GM19463 (cell line): ENCODE measurements at regions not wholly inside any gene's neighbourhood (a gene's known extent, or its start where the extent isn't known, plus 50 kb on each side); places are given as distances from the start of the nearest gene placed in this dataset.
"Not testable (repeated sequence)": the region's sequence is repeated elsewhere in the genome, so short reads cannot be mapped to it uniquely, and the experiment has no call there.

Experiments
- ATAC-seq: cut with Tn5 transposase; IDR thresholded peaks from one replicate; pipeline ENCODE4 v1.9.1; 2021; ENCODE audit warnings: mild to moderate bottlenecking, moderate library complexity; ENCODE audit not compliant: unreplicated experiment

GRCh38 chr6:62819640-62820039, 391.6 kb upstream of the FKBP1C start:
- ATAC-seq: no peak

- ATAC-seq: peak; percentile 40
These were observed 402.5 kb upstream of the FKBP1C start for GRCh38 chr6:62808565-62809293.

- no peak for ATAC-seq
These were observed 405.8 kb upstream of the FKBP1C start for GRCh38 chr6:62805431-62805830.

GRCh38 chr6:62803094-62803493, 408.2 kb upstream of the FKBP1C start:
- no peak for ATAC-seq

GRCh38 chr6:62797190-62797589, 414.1 kb upstream of the FKBP1C start:
- no peak for ATAC-seq

- peak; percentile 65 for ATAC-seq
These were observed 435.7 kb upstream of the FKBP1C start for GRCh38 chr6:62775427-62776022.

- ATAC-seq: not testable (repeated sequence)
These were observed 445.1 kb upstream of the FKBP1C start for GRCh38 chr6:62766174-62766573.

- ATAC-seq: no peak
These were observed 446.4 kb upstream of the FKBP1C start for GRCh38 chr6:62764841-62765240.

GRCh38 chr6:62763125-62763912, 447.9 kb upstream of the FKBP1C start:
- no peak for ATAC-seq

GRCh38 chr6:62746968-62747367, 460.9 kb upstream of the KHDRBS2 start:
- no peak for ATAC-seq

GRCh38 chr6:62746161-62746560, 460.1 kb upstream of the KHDRBS2 start:
- no peak for ATAC-seq

- no peak for ATAC-seq
These were observed 454.6 kb upstream of the KHDRBS2 start for GRCh38 chr6:62740596-62740995.

- ATAC-seq: no peak
These were observed 454.1 kb upstream of the KHDRBS2 start for GRCh38 chr6:62740171-62740570.

GRCh38 chr6:62737792-62738191, 451.8 kb upstream of the KHDRBS2 start:
- no peak for ATAC-seq

GRCh38 chr6:62721408-62721807, 435.4 kb upstream of the KHDRBS2 start:
- ATAC-seq: no peak

- no peak for ATAC-seq
These were observed 430.7 kb upstream of the KHDRBS2 start for GRCh38 chr6:62716719-62717118.

GRCh38 chr6:62714112-62714511, 428.1 kb upstream of the KHDRBS2 start:
- ATAC-seq: no peak

- no peak for ATAC-seq
These were observed 425.7 kb upstream of the KHDRBS2 start for GRCh38 chr6:62711750-62712149.

- no peak for ATAC-seq
These were observed 421.9 kb upstream of the KHDRBS2 start for GRCh38 chr6:62707914-62708313.

GRCh38 chr6:62707156-62707555, 421.1 kb upstream of the KHDRBS2 start:
- ATAC-seq: no peak

- no peak for ATAC-seq
These were observed 397.0 kb upstream of the KHDRBS2 start for GRCh38 chr6:62683063-62683462.

GRCh38 chr6:62681108-62681507, 395.1 kb upstream of the KHDRBS2 start:
- ATAC-seq: no peak
